HG03280 (cell line): ENCODE measurements at regions not wholly inside any gene's neighbourhood (a gene's known extent, or its start where the extent isn't known, plus 50 kb on each side); places are given as distances from the start of the nearest gene placed in this dataset.

Source experiments
- ATAC-seq: cut with Tn5 transposase; IDR thresholded peaks from one replicate; pipeline ENCODE4 v1.9.1; 2021; ENCODE audit warnings: mild to moderate bottlenecking, moderate library complexity; ENCODE audit not compliant: unreplicated experiment

DNA sequence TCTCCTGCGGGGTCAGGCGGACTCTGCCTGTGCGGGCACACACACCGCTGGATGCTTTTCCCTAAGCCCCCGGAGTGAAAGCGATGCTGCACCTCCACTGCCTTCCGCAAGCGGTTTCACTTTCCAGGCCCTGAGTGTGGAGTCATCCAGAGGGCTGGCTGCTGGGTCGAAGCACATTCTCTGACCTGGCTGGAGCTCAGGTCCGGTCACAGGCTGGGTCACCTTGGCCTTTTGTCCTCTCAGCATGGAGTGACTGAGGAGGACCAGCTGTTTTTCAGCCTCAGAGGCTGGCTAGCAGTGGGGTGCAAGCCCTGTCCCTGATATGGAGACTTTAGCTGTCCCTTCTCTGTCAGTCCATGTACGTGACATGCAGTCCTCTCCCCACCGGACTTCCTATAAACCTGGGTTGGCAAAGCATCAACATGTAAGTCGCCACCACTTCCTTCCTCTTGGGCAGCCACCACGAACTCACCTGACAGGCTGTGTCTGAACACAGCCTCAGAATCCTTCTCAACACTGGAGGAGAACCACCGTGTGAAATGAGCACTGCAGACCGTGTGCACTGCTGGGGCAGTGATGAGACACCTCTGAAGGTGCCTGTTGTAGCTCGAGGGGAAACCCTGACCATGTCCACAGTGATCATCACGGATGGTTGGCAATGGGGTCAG lies 51.3 kb downstream of the GADD45G start:
- ATAC-seq: no peak

DNA sequence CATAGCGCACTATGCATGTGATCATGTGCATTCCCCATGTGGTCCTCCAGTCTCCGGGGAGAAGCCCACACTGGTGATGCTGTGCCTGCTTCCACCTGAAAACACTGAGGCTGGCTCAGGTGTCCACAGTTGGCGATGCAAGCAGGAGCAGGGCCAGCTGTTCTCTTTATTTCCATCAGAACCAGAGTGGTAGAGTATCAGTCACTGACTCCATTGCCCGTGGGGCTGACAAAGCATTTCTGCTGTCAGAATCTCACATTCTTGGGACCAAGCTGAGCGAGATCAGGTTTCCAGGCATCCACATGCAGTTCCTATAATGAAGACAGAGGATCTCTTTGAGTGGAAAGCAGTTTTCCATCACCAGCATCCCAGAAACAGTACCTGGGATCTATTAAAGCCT lies 52.5 kb downstream of the GADD45G start:
- ATAC-seq: no peak

DNA sequence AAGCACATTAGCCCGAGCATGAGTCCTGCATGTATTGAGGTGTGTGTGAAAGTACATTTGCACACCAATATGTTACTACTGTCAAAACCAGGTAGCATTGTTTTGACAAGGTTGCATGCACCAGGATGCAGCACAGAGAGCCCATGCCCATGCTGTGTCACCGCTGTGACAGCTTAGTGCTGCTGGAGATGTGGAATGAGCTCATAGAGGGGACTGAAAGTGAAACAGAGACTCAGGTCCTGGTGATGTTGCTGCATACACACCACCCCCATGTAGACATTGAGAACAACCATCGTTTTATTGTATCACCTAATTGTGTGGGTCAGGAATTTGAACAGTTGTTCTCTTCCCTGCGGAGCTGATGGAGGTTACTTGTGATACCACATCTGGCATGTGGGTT lies 53.0 kb downstream of the GADD45G start:
- no peak for ATAC-seq

GRCh38 chr9:89658401-89658800 lies 53.6 kb downstream of the GADD45G start:
- ATAC-seq: no peak

DNA sequence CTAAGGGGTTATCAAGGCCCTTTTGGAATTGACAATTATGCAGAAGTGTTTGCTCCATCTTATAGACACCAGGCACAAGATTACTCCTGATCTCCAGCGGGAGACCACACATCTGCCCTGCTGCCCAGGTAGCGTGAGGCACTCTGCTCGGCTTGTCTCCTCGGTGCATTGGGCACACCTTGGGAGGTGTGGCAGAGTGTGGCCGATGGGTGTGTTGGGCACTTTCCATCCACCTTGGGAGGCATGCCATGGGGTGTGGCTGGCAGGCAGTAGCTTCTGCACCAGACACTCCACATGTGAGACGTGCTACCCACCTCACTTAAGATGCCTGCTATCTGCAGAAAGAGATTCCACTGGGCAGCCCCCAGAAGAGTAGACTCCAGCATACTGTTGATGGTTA lies 54.1 kb downstream of the GADD45G start:
- ATAC-seq: no peak

DNA sequence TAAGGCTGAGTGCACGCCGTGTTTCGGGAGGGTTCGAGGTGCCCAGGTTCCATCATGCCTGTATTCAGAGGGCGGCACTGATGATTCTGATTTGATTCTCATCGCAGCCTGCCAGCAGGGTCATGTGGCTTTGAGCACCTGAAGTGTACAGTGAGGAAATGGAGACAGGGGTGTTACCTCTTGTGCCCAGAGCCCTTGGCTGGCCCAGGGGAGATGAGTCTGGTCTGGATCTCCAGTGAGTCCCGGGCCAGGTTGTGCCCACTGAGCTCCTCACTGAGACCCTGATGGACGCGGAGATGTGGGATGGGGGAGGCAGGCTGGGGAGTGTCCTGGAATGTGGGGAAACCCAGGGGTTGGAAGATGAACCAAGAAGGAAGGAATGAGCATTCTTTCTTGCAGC lies 54.7 kb downstream of the GADD45G start:
- no peak for ATAC-seq

DNA sequence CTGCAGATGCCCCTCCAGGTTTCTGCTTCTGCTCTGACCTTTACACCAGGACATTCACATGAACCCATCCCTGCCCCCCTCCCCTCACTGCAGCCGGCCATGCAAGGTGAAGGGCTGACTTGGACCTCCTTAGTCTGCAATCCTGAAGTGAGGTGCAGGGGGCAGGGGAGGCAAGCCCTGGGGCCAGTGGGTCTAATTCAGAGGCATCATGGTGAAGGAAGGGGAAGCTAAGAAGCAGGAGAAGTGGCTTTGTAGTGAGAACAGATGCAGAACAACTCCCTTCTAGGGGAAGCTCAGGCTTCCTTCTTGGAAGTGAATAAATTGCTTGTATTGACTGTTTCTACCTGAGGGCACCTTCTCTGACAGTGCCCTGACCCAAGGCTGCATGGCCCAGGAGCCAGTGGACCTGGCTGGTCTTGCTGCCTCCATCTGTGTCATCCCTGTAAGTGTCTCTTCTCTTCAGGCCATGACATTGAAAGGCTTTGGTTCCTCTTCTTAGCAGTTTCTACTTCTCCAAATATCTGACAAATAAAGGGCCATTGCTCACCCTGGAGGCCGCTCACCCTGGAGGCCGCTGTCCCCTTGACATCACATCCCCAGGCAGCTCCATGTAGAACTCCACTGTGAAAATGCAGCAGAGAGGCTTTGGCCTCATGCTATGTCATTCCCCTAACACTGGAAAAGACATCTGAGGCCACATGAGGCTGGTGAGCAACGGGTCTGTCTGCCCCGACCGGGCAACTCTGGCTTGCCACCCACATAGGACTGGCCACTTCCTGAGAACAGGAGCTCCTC lies 55.3 kb downstream of the GADD45G start:
- ATAC-seq: no peak

DNA sequence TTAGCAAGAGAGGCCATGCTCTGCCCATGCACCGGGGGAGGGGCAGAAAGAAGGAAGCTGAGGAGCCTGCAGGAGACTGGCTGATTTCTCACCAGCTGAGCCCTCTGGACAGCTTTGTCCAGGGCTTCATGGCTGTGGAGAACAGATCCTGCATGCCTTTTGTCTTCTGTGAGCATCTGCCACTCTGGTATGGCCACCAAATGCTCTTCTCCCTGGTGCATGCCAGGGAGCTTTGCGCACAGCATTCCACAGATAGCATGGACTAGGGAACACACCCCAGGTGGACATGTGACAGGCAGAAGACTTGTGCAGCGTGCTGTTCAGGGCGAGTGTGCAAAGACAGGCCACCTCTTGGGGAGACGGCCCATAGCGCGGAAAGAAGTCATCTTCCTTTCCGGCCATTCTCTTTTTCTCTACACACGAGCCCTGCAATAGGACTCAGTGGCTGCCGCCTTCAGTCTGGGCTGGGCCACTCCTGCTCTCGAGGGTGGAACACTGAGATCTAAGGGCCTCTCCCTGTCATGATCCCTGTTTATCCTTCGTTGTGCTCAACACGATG lies 56.7 kb downstream of the GADD45G start:
- ATAC-seq: no peak

- ATAC-seq: no peak
Measured at GRCh38 chr9:89661956-89662717, 57.3 kb downstream of the GADD45G start.

GRCh38 chr9:89662718-89663613 lies 58.2 kb downstream of the GADD45G start:
- no peak for ATAC-seq

DNA sequence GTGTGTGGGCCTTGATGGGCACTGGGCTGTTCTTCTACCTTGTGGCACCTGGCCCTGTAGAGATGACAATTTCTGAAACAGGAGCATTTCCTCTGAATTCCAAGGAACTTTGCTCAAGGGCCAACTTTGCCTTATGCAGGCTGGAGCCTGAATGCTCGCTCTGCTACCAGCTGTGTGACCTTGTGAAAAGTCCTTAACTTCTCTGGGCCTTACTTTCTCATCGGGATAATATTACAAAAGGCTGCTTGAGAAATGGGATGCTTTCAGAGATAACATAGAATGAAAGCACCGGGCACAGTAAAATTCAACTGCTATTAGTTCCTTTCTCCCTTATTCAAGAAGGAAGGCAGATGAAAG lies 58.8 kb downstream of the GADD45G start:
- ATAC-seq: no peak

DNA sequence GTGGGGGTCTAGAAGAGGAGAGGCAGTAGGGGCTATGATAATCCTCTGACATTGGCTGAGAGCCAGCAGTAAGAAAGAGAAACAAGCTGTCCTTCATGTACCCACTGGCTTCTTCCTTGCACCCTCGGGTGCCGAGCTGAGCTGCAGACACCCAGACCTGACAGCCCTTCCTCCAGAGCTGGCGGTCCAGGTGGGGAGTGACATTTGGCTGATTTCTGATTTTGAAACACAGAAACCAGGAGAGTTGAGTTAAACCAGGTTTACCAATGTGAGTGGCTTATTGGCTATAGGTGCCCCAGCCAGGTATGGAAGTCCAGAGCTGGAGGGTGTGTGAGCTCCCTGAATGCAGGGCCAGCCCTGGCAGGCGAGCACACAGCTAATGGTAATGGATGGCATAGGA lies 59.2 kb downstream of the GADD45G start:
- ATAC-seq: no peak

- ATAC-seq: no peak
Measured at GRCh38 chr9:89664896-89665329, 60.1 kb downstream of the GADD45G start.

DNA sequence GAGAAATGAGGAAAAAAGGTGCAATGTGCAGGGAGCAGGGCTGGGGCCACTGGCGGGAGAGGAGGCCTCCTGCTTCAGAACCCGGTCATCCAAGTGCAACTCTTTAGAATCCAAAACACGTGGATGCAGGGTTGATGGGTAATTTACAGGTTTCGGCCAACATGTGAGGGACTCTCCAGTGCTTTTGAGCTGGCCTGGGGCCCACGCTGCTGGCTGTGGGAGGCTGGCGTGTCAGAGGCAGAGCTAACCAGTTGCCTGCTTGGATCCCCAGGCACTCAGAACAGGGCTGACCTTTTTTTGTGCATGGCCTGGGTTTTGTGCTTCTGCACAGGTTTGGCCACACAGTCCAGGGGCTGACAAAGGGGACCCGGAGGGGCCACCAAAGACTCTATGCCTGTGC lies 61.6 kb downstream of the GADD45G start:
- ATAC-seq: no peak

GRCh38 chr9:89666950-89667349 lies 62.1 kb downstream of the GADD45G start:
- ATAC-seq: no peak

GRCh38 chr9:89667726-89668125 lies 62.9 kb downstream of the GADD45G start:
- no peak for ATAC-seq

- no peak for ATAC-seq
Measured at GRCh38 chr9:89668216-89668865, 63.5 kb downstream of the GADD45G start.

DNA sequence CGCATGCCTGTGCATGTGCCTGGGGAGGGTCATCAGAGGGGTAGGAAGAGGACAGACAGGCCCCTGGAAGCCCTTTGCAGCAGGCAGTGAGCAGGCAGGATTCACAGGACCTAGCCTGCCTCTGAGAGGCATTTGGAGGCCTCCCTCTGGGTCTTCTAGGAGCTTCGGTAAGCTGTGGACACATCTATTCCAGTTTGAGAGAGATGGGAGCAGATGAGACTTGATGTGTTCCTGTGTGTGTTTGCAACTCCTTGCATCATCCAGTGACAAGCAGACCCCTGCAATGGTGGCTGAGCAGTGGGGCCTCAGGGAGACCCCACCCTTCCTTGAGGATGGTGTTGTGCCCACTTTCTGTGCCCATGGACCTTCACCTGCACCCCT lies 64.0 kb downstream of the GADD45G start:
- ATAC-seq: no peak

DNA sequence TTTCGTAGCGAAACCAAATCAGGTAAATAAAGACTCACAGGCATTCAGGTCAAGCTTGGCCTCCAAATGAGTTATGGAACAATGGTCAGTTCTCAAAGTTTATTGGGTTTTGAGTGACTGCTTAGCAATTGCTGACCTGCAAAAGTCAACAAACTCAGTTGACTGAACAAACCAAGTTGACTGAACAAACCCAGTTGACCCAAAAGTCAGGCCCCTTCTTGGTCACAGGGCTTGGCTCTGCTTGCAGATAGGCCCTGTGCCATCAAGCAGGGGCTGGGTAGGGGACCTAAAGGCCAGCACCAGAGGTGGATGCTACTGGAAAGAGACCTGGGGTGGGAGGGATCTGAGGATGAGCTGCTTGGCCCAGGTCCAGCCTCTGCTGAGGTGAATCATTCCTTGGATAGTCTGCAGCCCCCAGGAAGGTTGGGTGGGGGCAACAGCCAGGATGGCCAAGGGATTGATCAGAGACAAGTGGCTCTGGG lies 64.6 kb downstream of the GADD45G start:
- ATAC-seq: no peak

DNA sequence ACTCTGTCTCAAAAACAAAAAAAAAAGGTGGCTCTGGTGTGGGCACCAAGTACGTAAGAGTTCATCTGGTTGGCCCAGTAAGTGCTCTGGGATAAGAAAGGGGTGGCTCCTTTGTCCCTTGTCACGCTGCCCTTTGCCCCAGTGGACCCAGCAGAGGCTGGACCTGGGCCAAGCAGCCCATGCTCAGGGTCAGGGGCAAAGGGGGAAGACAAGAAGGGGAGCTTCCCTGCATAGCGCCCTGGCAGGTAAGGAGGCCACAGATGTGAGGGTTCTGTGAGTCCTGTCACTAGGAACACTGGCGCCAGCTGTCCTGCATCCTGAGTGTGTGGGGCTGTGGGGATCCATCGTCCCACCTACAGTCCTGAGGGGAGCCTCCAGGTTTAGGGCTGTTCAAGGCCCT lies 65.3 kb downstream of the GADD45G start:
- no peak for ATAC-seq
